IPS-NIHi7 (cell line): ENCODE measurements at regions not wholly inside any gene's neighbourhood (a gene's known extent, or its start where the extent isn't known, plus 50 kb on each side); places are given as distances from the start of the nearest gene placed in this dataset.
"Not testable (repeated sequence)": the region's sequence is repeated elsewhere in the genome, so short reads cannot be mapped to it uniquely, and the experiment has no call there.

Experiments
- DNase-seq: peaks from one replicate; pipeline ENCODE4 v3.0.0; 2012; ENCODE audit warnings: mixed read lengths; ENCODE audit errors: extremely low spot score

- no peak for DNase-seq
Measured at GRCh38 chr11:121358760-121359159, 66.2 kb downstream of the SC5D start.

DNA sequence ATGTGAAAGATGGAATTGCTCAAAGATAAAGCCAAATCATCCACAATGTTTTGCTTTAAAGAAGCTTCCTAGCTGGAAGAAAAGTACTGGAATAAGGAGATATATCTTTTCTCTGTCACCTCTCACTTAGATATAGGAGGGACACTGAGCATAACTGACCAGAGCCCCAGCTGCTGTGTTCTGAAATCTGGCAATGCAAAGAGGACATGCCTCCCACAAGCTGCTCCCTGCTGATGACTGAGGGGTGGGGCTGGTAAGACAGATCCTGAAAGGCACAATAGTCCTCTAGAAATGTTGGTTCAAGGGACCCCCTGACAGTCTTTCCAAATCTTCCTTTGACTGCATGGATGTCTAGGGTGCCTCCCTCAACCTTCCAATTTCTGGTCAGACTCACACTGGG, 67.0 kb downstream of the SC5D start:
- DNase-seq = no peak

GRCh38 chr11:121362955-121363354, 70.4 kb downstream of the SC5D start:
- not testable (repeated sequence) for DNase-seq

- DNase-seq = no peak
Measured at GRCh38 chr11:121365304-121365703, 72.7 kb downstream of the SC5D start.

DNA sequence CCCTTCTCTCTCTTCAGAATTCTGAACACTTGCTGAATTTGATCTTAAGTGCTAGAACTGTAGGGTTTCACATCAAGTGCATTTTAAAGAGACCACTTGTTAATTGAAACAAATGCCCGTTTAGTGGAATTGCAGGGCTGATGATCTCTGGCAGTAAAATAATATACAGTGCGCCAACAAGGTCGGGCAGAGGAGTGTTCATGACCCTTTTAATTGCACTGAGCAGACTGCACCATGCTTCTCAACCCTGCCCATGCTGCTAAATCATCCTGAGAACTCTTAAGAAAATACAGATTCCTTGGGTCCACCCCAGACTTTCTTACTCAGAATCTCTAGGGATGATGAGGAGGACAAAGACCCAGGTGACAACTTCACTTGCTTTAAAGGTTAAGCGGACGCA, 73.5 kb downstream of the SC5D start:
- DNase-seq = no peak

- no peak for DNase-seq
Measured at GRCh38 chr11:121367001-121367843, 74.7 kb downstream of the SC5D start.

DNA sequence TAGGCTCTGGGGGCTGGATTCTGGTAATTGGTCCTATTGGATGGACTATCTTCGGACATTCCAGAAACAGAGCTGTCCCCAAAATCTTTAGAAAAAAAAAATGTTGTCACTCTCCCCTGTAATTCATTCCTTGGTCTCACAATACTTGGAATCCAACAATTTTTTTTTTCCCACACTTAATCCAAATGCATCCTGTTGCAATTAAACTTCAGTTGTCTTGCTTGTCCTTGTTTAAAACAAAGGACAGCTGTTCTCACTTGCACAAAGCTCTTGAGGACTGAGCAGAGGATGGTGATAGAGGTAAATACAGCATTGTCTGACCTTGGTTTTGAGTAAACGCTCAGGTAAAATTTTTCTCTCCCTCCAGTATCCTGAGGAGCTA, 75.3 kb downstream of the SC5D start:
- DNase-seq = no peak

- no peak for DNase-seq
Measured at GRCh38 chr11:121368364-121369240, 76.0 kb downstream of the SC5D start.

- no peak for DNase-seq
Measured at GRCh38 chr11:121369366-121369765, 76.8 kb downstream of the SC5D start.

DNA sequence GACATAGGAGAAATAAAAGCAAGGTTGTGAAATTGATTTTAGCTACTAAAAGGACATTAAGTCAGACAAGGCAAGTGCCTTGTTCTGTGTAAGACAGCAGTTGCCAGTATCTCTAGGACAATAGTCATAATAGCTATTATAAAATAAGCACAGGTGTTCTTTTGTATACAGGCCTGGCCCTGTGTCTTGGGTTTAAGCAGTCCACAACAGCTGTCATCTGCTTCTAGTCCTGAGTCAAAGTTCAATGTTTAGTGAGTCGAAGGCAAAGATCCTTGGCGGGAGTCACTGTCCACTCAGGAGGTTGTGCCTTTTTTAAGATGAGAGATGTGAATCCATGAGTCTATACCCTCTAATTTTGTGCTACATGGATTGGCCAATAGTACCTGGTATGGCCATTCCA, 79.5 kb downstream of the SC5D start:
- DNase-seq = no peak

DNA sequence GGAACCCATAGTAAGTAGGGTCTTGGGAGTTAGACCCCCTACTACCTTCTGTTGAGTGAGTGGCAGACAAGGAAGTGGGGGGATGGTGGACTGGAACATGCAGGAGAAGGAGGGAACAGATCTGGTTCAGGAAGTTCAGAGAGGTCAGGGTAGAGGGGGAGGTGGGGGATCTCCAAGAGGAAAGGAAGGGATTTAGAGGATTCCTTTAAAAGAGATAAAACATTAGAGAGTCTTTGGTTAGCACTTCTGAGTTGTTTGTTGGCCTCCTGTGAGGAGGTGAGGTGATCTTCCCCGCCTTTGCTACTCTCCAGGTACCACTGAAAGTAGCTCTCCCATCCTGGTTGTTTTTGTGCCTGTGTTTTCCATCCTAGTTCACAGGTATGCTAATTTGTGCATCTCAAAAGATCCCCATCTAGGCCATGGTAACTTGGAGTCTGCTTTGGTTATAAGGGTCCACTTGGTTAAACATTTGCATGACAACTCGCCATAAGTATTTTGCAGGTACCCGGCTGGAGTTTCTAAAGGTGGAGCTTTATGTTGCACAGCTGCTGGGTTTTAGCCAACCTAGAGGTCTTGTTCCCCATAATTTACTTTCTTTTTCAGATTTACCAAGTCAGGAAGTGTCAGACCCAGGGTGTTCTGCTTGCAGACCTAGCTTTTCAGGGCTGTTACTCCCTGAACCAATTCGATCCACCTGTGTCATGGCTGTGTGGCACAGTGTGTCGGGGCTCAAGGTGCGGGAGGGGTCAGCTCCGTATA, 79.3 kb upstream of the SORL1 start:
- peak; percentile 47 for DNase-seq

- DNase-seq = no peak
Measured at GRCh38 chr11:121374286-121374985, 77.7 kb upstream of the SORL1 start.

DNA sequence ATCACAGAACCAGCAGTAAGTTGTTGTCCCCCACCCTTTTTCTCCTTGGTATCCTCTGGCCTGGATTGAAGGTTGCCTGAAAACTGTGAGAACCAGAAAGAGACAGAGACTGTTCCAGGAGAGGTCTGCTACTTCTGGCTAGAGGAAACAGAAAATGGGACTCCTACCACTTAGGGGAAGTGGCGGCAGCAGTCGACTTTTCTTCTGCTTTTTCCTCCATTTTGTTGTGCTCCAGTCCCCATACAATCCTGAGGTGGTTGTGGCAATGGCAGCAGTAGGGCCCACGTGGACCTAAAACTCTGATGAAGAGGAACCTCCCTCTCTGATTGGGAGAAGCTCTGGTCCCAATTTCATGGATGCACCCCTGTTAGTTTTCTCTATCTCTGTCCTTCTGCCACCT, 76.0 kb upstream of the SORL1 start:
- no peak for DNase-seq

DNA sequence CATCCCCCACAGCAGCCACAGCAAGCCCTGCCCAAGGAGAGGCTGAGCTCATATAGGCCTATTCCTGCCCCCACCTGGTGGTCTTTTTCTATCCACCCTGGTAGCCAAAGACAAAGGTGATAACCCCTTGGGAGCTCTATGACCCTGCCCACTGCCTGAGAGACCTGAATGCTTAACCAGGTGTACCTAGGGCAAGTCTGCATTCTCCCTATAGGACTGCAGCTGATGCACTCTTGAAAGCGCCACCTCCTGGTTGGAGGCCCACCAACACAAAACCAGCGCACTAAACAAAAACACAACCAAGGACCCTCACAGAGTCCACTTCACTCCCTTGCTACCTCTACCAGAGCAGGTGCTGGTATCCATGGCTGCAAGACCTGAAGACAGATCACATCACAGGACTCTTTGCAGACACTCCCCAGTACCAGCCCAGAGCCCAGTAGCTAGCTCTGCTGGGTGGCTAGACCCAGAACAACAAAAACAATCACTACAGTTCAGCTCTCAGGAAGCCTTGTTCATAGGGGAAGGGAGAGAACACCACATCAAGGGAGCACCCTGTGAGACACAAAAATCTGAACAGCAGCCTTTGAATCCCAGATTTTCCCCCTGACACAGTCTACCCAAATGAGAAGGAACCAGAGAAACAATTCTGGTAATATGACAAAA, 72.8 kb upstream of the SORL1 start:
- DNase-seq = peak; percentile 48

DNA sequence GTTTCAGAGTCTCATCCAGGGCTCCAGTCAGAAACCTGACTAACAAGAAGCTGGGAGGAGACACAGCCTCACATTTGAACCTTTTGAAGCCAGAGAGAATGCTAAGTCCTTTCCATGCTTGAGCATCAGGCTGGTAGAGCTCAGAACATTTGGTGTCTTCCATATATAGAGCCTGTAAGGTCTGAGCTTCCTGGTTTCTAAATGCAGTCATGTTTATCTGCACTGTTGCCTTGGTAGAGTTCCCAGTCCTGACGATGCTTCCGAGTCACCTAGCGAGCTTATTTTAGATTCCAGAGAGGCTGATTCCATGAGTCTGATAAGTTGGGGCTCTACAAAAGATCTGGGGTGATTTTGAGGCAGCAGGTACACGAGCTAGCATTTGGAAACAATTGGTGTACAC, 68.4 kb upstream of the SORL1 start:
- no peak for DNase-seq

DNA sequence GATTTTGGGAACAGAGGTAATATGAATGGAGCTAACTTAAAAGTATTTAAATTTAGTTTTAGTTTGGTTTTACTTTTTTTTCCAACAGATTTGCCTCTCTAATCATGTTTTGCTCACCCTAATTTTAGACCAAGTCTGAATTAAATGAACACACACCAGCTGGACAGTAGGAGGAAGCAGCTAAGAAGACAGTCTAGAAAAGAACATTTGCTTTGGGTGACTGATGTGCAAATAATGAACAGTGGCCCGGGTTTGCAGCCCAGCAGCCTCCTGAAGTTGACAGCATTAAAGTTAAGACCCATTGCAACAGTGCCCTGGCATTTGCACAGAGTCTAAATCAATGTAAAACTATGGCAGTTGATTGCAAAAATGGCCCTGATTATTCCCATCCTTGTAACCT, 66.4 kb upstream of the SORL1 start:
- DNase-seq = no peak
